ENCODE measurements at regions not wholly inside any gene's neighbourhood (a gene's known extent, or its start where the extent isn't known, plus 50 kb on each side); places are given as distances from the start of the nearest gene placed in this dataset.
"Not testable (repeated sequence)": the region's sequence is repeated elsewhere in the genome, so short reads cannot be mapped to it uniquely, and the experiment has no call there.

- TF ChIP-seq MYC (IDR thresholded peaks at IDR 0.05; ENCODE audit: low read depth, low read length); POLR2A (IDR thresholded peaks at IDR 0.05; ENCODE audit: low read depth, low read length); CTCF (IDR thresholded peaks at IDR 0.05; ENCODE audit: extremely low read depth in 1 of 2, insufficient read depth in 1 of 2, low read depth in 1 of 2, low read length in 2 of 2): not testable (repeated sequence)
Measured at GRCh38 chr9:39014096-39014804, 273.7 kb downstream of the CNTNAP3 start.
